B cell (primary cell): ENCODE measurements at regions not wholly inside any gene's neighbourhood (a gene's known extent, or its start where the extent isn't known, plus 50 kb on each side); places are given as distances from the start of the nearest gene placed in this dataset.

Experiments used
- ATAC-seq: fragments of 200-7000 bp; cut with Tn5 transposase; one replicate; pipeline ENCODE4 v1.10.0; 2021; ENCODE audit warnings: low read depth, mild to moderate bottlenecking, moderate number of reproducible peaks, moderate library complexity
- CTCF ChIA-PET: fragments of 350-600 bp; sonication (Branson Sonifier 250); formaldehyde crosslinking; loops from one replicate; lab custom pipeline; 2021; ENCODE audit warnings: antibody characterized with exemption, inconsistent platforms; lab: Charles Lee
- POLR2A ChIA-PET: fragments of 350-600 bp; sonication (Branson Sonifier 250); formaldehyde crosslinking; loops from one replicate; lab custom pipeline; 2021; ENCODE audit warnings: antibody characterized with exemption; lab: Charles Lee
- DNase-seq: peaks from one replicate; pipeline ENCODE4 v3.0.0; 2013
- H2AFZ ChIP-seq: 2 replicates; pipeline ENCODE4 v1.6.1; 2012; ENCODE audit warnings: mild to moderate bottlenecking, low read depth, low read length; ENCODE audit not compliant: insufficient read depth, poor library complexity, severe bottlenecking
- H3K27ac ChIP-seq, 2 donors: 1 replicate in 1 of 2; 2 replicates in 1 of 2; pipeline ENCODE4 v1.5.1; 2012 to 2013; ENCODE audit warnings: low read length in 2 of 2, mild to moderate bottlenecking in 2 of 2, moderate library complexity in 1 of 2
- H3K27me3 ChIP-seq, 4 experiments: fragments of 200-600 bp in 1 of 4; sonication (generic) in 1 of 4; replicated peaks in 1 of 4; 1 replicate in 2 of 4; 2 replicates in 2 of 4; pipeline versions ENCODE4 v1.6.1 to v1.7.0; 2013 to 2016; ENCODE audit warnings: low read length in 3 of 4, mild to moderate bottlenecking in 2 of 4, mixed read lengths in 1 of 4, moderate library complexity in 1 of 4; ENCODE audit not compliant: insufficient read depth in 4 of 4, control insufficient read depth in 3 of 4; ENCODE audit errors: control extremely low read depth in 1 of 4
- H3K36me3 ChIP-seq, 2 experiments: replicated peaks in 1 of 2; 1 replicate in 1 of 2; 2 replicates in 1 of 2; pipeline versions ENCODE4 v1.6.1 to v1.7.1; 2013; ENCODE audit warnings: low read length in 1 of 2; ENCODE audit not compliant: insufficient read depth in 2 of 2, control insufficient read depth in 1 of 2; ENCODE audit errors: control extremely low read depth in 1 of 2, extremely low read depth in 1 of 2
- H3K4me1 ChIP-seq, 2 donors: fragments of 200-600 bp in 1 of 2; sonication (generic) in 1 of 2; 1 replicate in 1 of 2; 2 replicates in 1 of 2; pipeline versions ENCODE4 v1.5.1 to v1.6.1; 2013 to 2017; ENCODE audit warnings: low read length in 2 of 2; ENCODE audit not compliant: control insufficient read depth in 2 of 2, insufficient read depth in 2 of 2
- H3K4me2 ChIP-seq: replicated peaks from 2 replicates; pipeline ENCODE3; 2012; ENCODE audit warnings: mild to moderate bottlenecking, low read depth, low read length; ENCODE audit not compliant: poor library complexity, severe bottlenecking
- H3K4me3 ChIP-seq, 5 experiments: fragments of 200-600 bp in 1 of 5; sonication (generic) in 1 of 5; 1 replicate in 3 of 5; 2 replicates in 2 of 5; pipeline versions ENCODE4 v1.5.1 to v1.7.0; 2011 to 2016; ENCODE audit warnings: low read length in 4 of 5, mild to moderate bottlenecking in 4 of 5, low read depth in 2 of 5, control low read depth in 1 of 5, moderate library complexity in 1 of 5; ENCODE audit not compliant: insufficient read depth in 1 of 5; ENCODE audit errors: control extremely low read depth in 1 of 5, extremely low read depth in 1 of 5
- H3K79me2 ChIP-seq: fragments of 200-600 bp; sonication (generic); one replicate; pipeline ENCODE4 v1.6.0; 2016; ENCODE audit warnings: low read length; ENCODE audit not compliant: control insufficient read depth, insufficient read depth
- H3K9ac ChIP-seq: fragments of 200-600 bp; sonication (generic); 2 replicates; pipeline ENCODE4 v1.6.1; 2017; ENCODE audit warnings: mild to moderate bottlenecking, low read length, moderate library complexity
- H3K9me3 ChIP-seq, 3 donors: one replicate each; pipeline versions ENCODE4 v1.6.1 to v1.7.1; 2013; ENCODE audit warnings: low read length in 2 of 3; ENCODE audit not compliant: control insufficient read depth in 2 of 3, insufficient read depth in 1 of 3; ENCODE audit errors: control extremely low read depth in 1 of 3
- H4K20me1 ChIP-seq: 2 replicates; pipeline ENCODE4 v1.6.0; 2012; ENCODE audit warnings: mild to moderate bottlenecking, low read length; ENCODE audit not compliant: insufficient read depth, control insufficient read depth, poor library complexity, severe bottlenecking
- H3K27ac Mint-ChIP-seq: one replicate; pipeline ENCODE4 v1.8.0; 2021; ENCODE audit warnings: mixed read lengths
- H3K27me3 Mint-ChIP-seq: one replicate; pipeline ENCODE4 v1.8.0; 2021; ENCODE audit warnings: mixed read lengths
- H3K4me1 Mint-ChIP-seq: one replicate; pipeline ENCODE4 v1.8.0; 2021; ENCODE audit warnings: mixed read lengths
- H3K4me3 Mint-ChIP-seq: one replicate; pipeline ENCODE4 v1.8.0; 2021; ENCODE audit warnings: mixed read lengths
- H3K9me3 Mint-ChIP-seq: one replicate; pipeline ENCODE4 v1.8.0; 2022; ENCODE audit warnings: mixed read lengths; ENCODE audit not compliant: insufficient read depth
- CTCF ChIP-seq: fragments of 200-600 bp; IDR thresholded peaks from one replicate; pipeline ENCODE4 v1.8.0; 2022; ENCODE audit warnings: antibody characterized with exemption, mild to moderate bottlenecking
- EZH2 ChIP-seq: IDR thresholded peaks from 2 replicates; pipeline ENCODE4 v1.6.1; 2012; ENCODE audit warnings: borderline replicate concordance, low read depth, mild to moderate bottlenecking, moderate library complexity, low read length; ENCODE audit not compliant: insufficient read depth, poor library complexity, severe bottlenecking
- WGBS: methylation state at CpG from one replicate; pipeline ENCODE4 v1.1.5; 2013; ENCODE audit warnings: missing lambda C conversion rate; ENCODE audit not compliant: insufficient coverage; 5-methylcytosine and 5-hydroxymethylcytosine counted together
- intact Hi-C: fragments of 100-400 bp; cut with micrococcal nuclease; formaldehyde crosslinking; loops from one replicate; pipeline ENCODE4 v1.10.0; 2022

- no peak overlapping the region for H3K4me2 ChIP-seq
- H3K36me3 ChIP-seq = no peaks in the 10 kb centered on the region
- DNase-seq (no peak), ATAC-seq (no peak)
- intact Hi-C loops = no loop called here
- ChIA-PET CTCF (interaction anchor here (1.1 to 1.2 kb wide), 2 partner anchors 9 to 1758 kb away, joined by 3 to 4 read pairs; no protein-coding TSS in a partner anchor), POLR2A (no interaction called here)
- Mint-ChIP-seq H3K4me3 (no peak overlapping the region), H3K9me3 (no peaks in the 10 kb centered on the region), H3K27ac (no peak overlapping the region), H3K27me3 (peaks cover 19% of the 10 kb centered on the region), H3K4me1 (no peaks in the 10 kb centered on the region)
- H3K27me3 ChIP-seq = peaks cover 0 to 5% (median 0%) of the 10 kb centered on the region in 4 experiments
- no peak overlapping the region for H3K9ac ChIP-seq
- no peaks in the 10 kb centered on the region for H3K9me3 ChIP-seq
- no peaks in the 10 kb centered on the region for H3K4me1 ChIP-seq
- no peak overlapping the region for H3K27ac ChIP-seq
- H3K79me2 ChIP-seq = no peaks in the 10 kb centered on the region
- H2AFZ ChIP-seq = no peak overlapping the region
- WGBS = 100% methylated on average over 1 of the region's 2 CpGs
- TF ChIP-seq CTCF = no peak
- no peak for TF ChIP-seq EZH2
- no peaks in the 10 kb centered on the region for H4K20me1 ChIP-seq
- no peak overlapping the region for H3K4me3 ChIP-seq
Measured at GRCh38 chr16:73883126-73883525, 413.5 kb upstream of the PSMD7 start.

GRCh38 chr16:73882651-73883050, 414.0 kb upstream of the PSMD7 start:
- Histone ChIP-seq H3K9ac (no peak overlapping the region), H3K27me3 (peaks cover 0 to 5% (median 0%) of the 10 kb centered on the region in 4 experiments), H3K27ac (no peak overlapping the region), H3K4me3 (no peak overlapping the region), H2AFZ (no peak overlapping the region), H3K79me2 (no peaks in the 10 kb centered on the region), H3K4me1 (no peaks in the 10 kb centered on the region), H3K4me2 (no peak overlapping the region), H3K36me3 (no peaks in the 10 kb centered on the region), H4K20me1 (no peaks in the 10 kb centered on the region), H3K9me3 (no peaks in the 10 kb centered on the region)
- no peak for TF ChIP-seq EZH2
- no peak for TF ChIP-seq CTCF
- H3K27me3 Mint-ChIP-seq = peaks cover 17% of the 10 kb centered on the region
- 88% methylated on average over 1 of the region's 2 CpGs for WGBS
- ATAC-seq = no peak
- DNase-seq = no peak
- H3K4me3 Mint-ChIP-seq = no peak overlapping the region
- ChIA-PET POLR2A (no interaction called here), CTCF (interaction anchor here (1.1 to 1.2 kb wide), 2 partner anchors 9 to 1758 kb away, joined by 3 to 4 read pairs; no protein-coding TSS in a partner anchor)
- no peaks in the 10 kb centered on the region for H3K9me3 Mint-ChIP-seq
- H3K4me1 Mint-ChIP-seq = no peaks in the 10 kb centered on the region
- no peak overlapping the region for H3K27ac Mint-ChIP-seq
- intact Hi-C loops = no loop called here
